ENCODE measurements at regions not wholly inside any gene's neighbourhood (a gene's known extent, or its start where the extent isn't known, plus 50 kb on each side); places are given as distances from the start of the nearest gene placed in this dataset.

DNA sequence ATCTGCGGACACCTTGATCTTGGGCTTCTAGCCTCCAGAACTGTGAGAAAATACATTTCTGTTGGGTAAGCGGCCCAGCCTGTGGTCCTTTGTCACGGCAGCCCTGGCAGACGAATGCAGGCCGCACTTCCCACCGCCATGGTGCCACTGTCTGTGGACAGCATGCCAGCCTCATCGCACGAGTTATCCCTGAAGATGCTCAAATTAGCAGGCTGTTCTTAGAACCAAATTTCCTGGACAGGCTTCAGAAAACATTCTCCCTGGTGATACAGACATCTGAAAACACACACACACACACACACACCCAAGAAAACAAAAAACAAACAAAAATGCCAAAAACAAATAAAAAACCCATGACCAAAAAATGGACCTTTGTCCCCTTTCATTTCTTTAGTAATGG, 343.5 kb upstream of the GATB start:
- TF ChIP-seq, protein P1, sequence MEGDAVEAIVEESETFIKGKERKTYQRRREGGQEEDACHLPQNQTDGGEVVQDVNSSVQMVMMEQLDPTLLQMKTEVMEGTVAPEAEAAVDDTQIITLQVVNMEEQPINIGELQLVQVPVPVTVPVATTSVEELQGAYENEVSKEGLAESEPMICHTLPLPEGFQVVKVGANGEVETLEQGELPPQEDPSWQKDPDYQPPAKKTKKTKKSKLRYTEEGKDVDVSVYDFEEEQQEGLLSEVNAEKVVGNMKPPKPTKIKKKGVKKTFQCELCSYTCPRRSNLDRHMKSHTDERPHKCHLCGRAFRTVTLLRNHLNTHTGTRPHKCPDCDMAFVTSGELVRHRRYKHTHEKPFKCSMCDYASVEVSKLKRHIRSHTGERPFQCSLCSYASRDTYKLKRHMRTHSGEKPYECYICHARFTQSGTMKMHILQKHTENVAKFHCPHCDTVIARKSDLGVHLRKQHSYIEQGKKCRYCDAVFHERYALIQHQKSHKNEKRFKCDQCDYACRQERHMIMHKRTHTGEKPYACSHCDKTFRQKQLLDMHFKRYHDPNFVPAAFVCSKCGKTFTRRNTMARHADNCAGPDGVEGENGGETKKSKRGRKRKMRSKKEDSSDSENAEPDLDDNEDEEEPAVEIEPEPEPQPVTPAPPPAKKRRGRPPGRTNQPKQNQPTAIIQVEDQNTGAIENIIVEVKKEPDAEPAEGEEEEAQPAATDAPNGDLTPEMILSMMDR (conservative IDR thresholded peaks at IDR 0.05; ENCODE audit: low read depth, low read length): no peak
- no peak overlapping the region for H2AFZ ChIP-seq (ENCODE audit: low read depth)
- H4K20me1 ChIP-seq (ENCODE audit: insufficient read depth): no peaks in the 10 kb centered on the region
- H3K4me1 ChIP-seq (ENCODE audit: low read depth, poor library complexity, severe bottlenecking): no peaks in the 10 kb centered on the region
- H3K27me3 ChIP-seq (ENCODE audit: insufficient read depth, low read depth): no peaks in the 10 kb centered on the region
- no peak overlapping the region for H3K4me2 ChIP-seq
- no peaks in the 10 kb centered on the region for H3K36me3 ChIP-seq (ENCODE audit: insufficient read depth)
- H3K4me3 ChIP-seq (IDR thresholded peaks at IDR 0.05; ENCODE audit: insufficient read depth, low read depth, low read length): no peak overlapping the region
- H3K79me2 ChIP-seq (ENCODE audit: insufficient read depth, low read depth): no peaks in the 10 kb centered on the region
- no peak overlapping the region for H3K9ac ChIP-seq
- no peak overlapping the region for H3K27ac ChIP-seq

DNA sequence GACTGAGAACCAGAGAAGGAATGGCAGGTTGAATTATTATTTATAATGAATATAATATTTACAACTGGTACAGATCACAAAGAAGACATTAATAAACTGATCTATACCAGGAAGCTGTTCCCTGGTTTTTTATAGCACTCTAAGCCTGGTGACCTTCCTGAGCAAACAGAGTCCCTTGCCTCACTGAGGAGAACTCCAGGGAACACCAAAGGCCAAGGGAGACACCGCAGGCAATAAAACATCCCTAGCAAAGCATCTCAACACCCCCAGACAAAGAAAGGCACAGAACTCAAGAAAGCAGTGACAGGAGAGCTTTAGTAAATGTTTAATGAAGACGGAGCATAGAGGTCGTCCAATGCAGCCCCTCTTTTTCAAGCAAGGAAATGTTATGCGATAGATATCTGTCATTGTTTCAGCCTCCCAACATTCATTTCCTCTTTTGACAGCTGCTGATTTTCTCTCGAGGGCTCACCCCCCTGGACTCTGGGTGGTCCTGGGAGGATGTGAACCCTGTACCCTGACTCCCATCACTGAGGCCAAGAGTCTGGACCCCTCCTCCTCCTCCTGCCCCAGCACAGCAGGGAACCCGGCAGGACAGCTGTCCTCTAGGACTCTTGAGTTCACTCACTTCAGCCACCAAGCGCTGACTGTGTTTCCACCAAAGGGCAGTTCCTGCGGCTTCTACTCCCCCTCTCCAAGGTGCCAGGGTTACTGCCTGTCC, 342.5 kb upstream of the GATB start:
- no peaks in the 10 kb centered on the region for H3K4me1 ChIP-seq (ENCODE audit: low read depth, poor library complexity, severe bottlenecking)

DNA sequence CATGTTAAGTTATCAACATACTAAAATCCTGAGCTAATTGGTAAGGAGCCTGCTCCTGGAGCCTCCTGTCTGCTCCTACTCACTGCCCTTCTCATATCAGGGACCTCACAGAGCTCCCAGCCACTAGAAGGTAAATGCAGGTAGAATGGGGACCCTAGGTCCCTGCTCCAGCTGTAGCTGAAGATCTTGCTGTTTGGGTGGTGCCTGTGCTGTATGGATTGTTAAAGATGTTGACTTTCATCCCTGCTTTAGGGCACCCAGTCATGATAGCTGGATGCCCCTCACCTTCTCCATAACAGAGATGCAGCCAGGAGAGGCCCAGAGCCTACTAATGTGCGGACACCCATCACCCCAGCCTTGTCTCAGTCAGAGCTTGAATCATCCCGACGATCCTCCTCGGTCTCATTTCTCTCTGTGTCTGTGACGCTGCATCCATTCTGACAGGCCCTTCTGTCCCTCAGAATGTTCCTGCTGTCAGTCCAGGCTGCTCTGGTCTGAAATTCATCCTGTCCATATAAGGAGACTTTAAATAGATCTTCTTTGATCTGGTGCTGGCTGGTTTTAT, 341.7 kb upstream of the GATB start:
- Histone ChIP-seq H3K4me2 (no peak overlapping the region), H2AFZ (ENCODE audit: low read depth) (no peak overlapping the region), H3K79me2 (ENCODE audit: insufficient read depth, low read depth) (no peaks in the 10 kb centered on the region), H3K27me3 (ENCODE audit: insufficient read depth, low read depth) (no peaks in the 10 kb centered on the region), H3K27ac (no peak overlapping the region), H3K9ac (no peak overlapping the region), H3K4me3 (IDR thresholded peaks at IDR 0.05; ENCODE audit: insufficient read depth, low read depth, low read length) (no peak overlapping the region), H4K20me1 (ENCODE audit: insufficient read depth) (no peaks in the 10 kb centered on the region), H3K4me1 (ENCODE audit: low read depth, poor library complexity, severe bottlenecking) (no peaks in the 10 kb centered on the region), H3K36me3 (ENCODE audit: insufficient read depth) (no peaks in the 10 kb centered on the region)
- TF ChIP-seq, protein P1 (conservative IDR thresholded peaks at IDR 0.05; ENCODE audit: low read depth, low read length): no peak

More for the DNA sequence above, 342.5 kb upstream of the GATB start:
- TF ChIP-seq, protein P1 (conservative IDR thresholded peaks at IDR 0.05; ENCODE audit: low read depth, low read length): no peak
- H2AFZ ChIP-seq (ENCODE audit: low read depth): no peak overlapping the region
- no peak overlapping the region for H3K27ac ChIP-seq
- no peaks in the 10 kb centered on the region for H3K36me3 ChIP-seq (ENCODE audit: insufficient read depth)
- H4K20me1 ChIP-seq (ENCODE audit: insufficient read depth): no peaks in the 10 kb centered on the region
- H3K79me2 ChIP-seq (ENCODE audit: insufficient read depth, low read depth): no peaks in the 10 kb centered on the region
- no peaks in the 10 kb centered on the region for H3K27me3 ChIP-seq (ENCODE audit: insufficient read depth, low read depth)
- H3K9ac ChIP-seq: no peak overlapping the region
- H3K4me3 ChIP-seq (IDR thresholded peaks at IDR 0.05; ENCODE audit: insufficient read depth, low read depth, low read length): no peak overlapping the region
- no peak overlapping the region for H3K4me2 ChIP-seq

DNA sequence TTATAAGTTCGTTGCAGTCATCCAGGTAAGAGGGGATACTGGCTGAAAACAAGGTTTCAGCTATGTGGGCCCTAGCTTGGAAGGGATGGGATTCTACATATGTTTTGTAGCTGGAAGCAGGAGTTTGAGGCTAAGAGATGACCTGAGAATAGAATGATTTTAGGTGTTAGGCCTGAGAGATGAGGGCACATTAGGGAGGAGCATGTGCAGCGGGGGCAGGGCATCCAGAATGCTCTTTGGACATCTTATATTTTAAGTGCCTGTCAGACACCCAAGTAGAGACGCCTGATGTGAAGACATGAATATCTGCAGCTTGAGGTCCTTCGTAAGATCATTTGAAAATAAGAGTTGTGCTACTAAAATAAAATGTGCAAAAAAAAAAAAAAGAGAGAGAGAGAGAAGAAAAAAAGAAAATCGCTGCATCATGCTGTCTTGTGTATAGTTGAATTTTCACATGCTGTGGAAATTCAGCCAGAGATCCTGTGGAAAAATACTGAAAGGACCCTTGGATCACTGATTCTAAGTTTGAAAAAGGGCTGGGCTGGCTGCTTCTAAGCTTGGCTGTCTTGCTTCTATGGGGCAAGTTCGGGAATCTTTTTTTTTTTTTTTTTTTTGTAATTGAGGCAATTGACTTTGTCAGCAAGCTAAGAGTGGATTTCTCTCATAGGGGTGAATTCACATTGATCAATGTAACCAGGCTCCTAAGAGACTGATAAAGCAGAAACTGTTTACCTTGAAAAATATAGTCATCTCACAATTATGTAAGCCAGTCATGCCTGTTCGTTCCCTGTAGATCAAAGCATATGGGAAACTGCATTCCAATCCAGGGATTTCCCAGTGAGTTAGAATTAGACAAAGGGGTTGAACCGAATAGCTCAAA, 341.0 kb upstream of the GATB start:
- TF ChIP-seq, protein P1 (conservative IDR thresholded peaks at IDR 0.05; ENCODE audit: low read depth, low read length): no peak
- Histone ChIP-seq H3K79me2 (ENCODE audit: insufficient read depth, low read depth) (no peaks in the 10 kb centered on the region), H3K4me1 (ENCODE audit: low read depth, poor library complexity, severe bottlenecking) (no peaks in the 10 kb centered on the region), H3K4me2 (no peak overlapping the region), H3K9ac (no peak overlapping the region), H3K27ac (no peak overlapping the region), H4K20me1 (ENCODE audit: insufficient read depth) (no peaks in the 10 kb centered on the region), H2AFZ (ENCODE audit: low read depth) (no peak overlapping the region), H3K4me3 (IDR thresholded peaks at IDR 0.05; ENCODE audit: insufficient read depth, low read depth, low read length) (no peak overlapping the region), H3K36me3 (ENCODE audit: insufficient read depth) (no peaks in the 10 kb centered on the region), H3K27me3 (ENCODE audit: insufficient read depth, low read depth) (no peaks in the 10 kb centered on the region)
